ENCODE measurements at regions not wholly inside any gene's neighbourhood (a gene's known extent, or its start where the extent isn't known, plus 50 kb on each side); places are given as distances from the start of the nearest gene placed in this dataset.
"Not testable (repeated sequence)": the region's sequence is repeated elsewhere in the genome, so short reads cannot be mapped to it uniquely, and the experiment has no call there.

GRCh38 chr18:1056404-1056803, 151.7 kb downstream of the ADCYAP1 start:
- no peak for TF ChIP-seq CTCF (conservative IDR thresholded peaks at IDR 0.05; ENCODE audit: low read depth, low read length)
- DNase-seq (ENCODE audit: low read depth): no peak
- H3K4me3 ChIP-seq (ENCODE audit: low read depth, low read length): no peak overlapping the region

- no peak for TF ChIP-seq CTCF (conservative IDR thresholded peaks at IDR 0.05; ENCODE audit: low read depth, low read length)
- no peak overlapping the region for H3K4me3 ChIP-seq (ENCODE audit: low read depth, low read length)
- no peak for DNase-seq (ENCODE audit: low read depth)
Observed at GRCh38 chr18:1057367-1057766, 152.7 kb downstream of the ADCYAP1 start.

- TF ChIP-seq CTCF (conservative IDR thresholded peaks at IDR 0.05; ENCODE audit: low read depth, low read length): peak; percentile 50
- DNase-seq (ENCODE audit: low read depth): peak; percentile 22
- H3K4me3 ChIP-seq (ENCODE audit: low read depth, low read length): no peak overlapping the region
Observed at GRCh38 chr18:1062588-1062987, 157.9 kb downstream of the ADCYAP1 start.

GRCh38 chr18:1075322-1075721, 170.7 kb downstream of the ADCYAP1 start:
- DNase-seq (ENCODE audit: low read depth): no peak
- H3K4me3 ChIP-seq (ENCODE audit: low read depth, low read length): no peak overlapping the region
- TF ChIP-seq CTCF (conservative IDR thresholded peaks at IDR 0.05; ENCODE audit: low read depth, low read length): no peak

- H3K4me3 ChIP-seq (ENCODE audit: low read depth, low read length): no peak overlapping the region
- no peak for TF ChIP-seq CTCF (conservative IDR thresholded peaks at IDR 0.05; ENCODE audit: low read depth, low read length)
- DNase-seq (ENCODE audit: low read depth): no peak
Observed at GRCh38 chr18:1075876-1076275, 171.2 kb downstream of the ADCYAP1 start.

GRCh38 chr18:1078301-1078700, 173.6 kb downstream of the ADCYAP1 start:
- DNase-seq (ENCODE audit: low read depth): no peak
- no peak overlapping the region for H3K4me3 ChIP-seq (ENCODE audit: low read depth, low read length)
- TF ChIP-seq CTCF (conservative IDR thresholded peaks at IDR 0.05; ENCODE audit: low read depth, low read length): no peak

GRCh38 chr18:1083675-1084074, 179.0 kb downstream of the ADCYAP1 start:
- H3K4me3 ChIP-seq (ENCODE audit: low read depth, low read length); DNase-seq (ENCODE audit: low read depth): not testable (repeated sequence)

- no peak for TF ChIP-seq CTCF (conservative IDR thresholded peaks at IDR 0.05; ENCODE audit: low read depth, low read length)
- H3K4me3 ChIP-seq (ENCODE audit: low read depth, low read length): no peak overlapping the region
- DNase-seq (ENCODE audit: low read depth): no peak
Observed at GRCh38 chr18:1090758-1091157, 186.1 kb downstream of the ADCYAP1 start.

Measured in choroid plexus epithelial cell (primary cell).